Mammary epithelial cell (primary cell): ENCODE measurements at regions not wholly inside any gene's neighbourhood (a gene's known extent, or its start where the extent isn't known, plus 50 kb on each side); places are given as distances from the start of the nearest gene placed in this dataset.

Experiments
- CTCF ChIP-seq, 2 donors: IDR thresholded peaks in 1 of 2; conservative IDR thresholded peaks in 1 of 2; 2 replicates each; pipeline ENCODE4 v1.5.1; 2011 to 2012; ENCODE audit warnings: inconsistent platforms in 2 of 2, low read length in 2 of 2, mild to moderate bottlenecking in 2 of 2, control low read depth in 1 of 2, low read depth in 1 of 2; ENCODE audit not compliant: insufficient read depth in 1 of 2; ENCODE audit errors: extremely low read depth in 1 of 2
- EZH2 ChIP-seq: IDR thresholded peaks from 2 replicates; pipeline ENCODE4 v1.6.1; 2012; ENCODE audit warnings: low read length, inconsistent platforms, borderline replicate concordance

- TF ChIP-seq CTCF (conservative IDR thresholded peaks at IDR 0.05 in 1 of 2, IDR thresholded peaks at IDR 0.05 in 1 of 2; ENCODE audit: extremely low read depth in 1 of 2, insufficient read depth in 1 of 2, low read depth in 1 of 2, low read length in 2 of 2) (no peak), EZH2 (no peak)
These were observed 448.4 kb upstream of the ZNF608 start for GRCh38 chr5:125194883-125195282.
